ENCODE measurements at regions not wholly inside any gene's neighbourhood (a gene's known extent, or its start where the extent isn't known, plus 50 kb on each side); places are given as distances from the start of the nearest gene placed in this dataset.

- no peak for TF ChIP-seq E4F1 (IDR thresholded peaks at IDR 0.05; ENCODE audit: borderline replicate concordance, partially characterized antibody)
- TF ChIP-seq CTCF (IDR thresholded peaks at IDR 0.05 in 2 of 3, conservative IDR thresholded peaks at IDR 0.05 in 1 of 3; ENCODE audit: control insufficient read depth in 2 of 3, extremely low read depth in 1 of 3, insufficient read depth in 1 of 3, low read depth in 3 of 3, low read length in 3 of 3), result no peak
- no peak for TF ChIP-seq SIN3A (IDR thresholded peaks at IDR 0.05; ENCODE audit: low read depth, low read length)
These were observed 142.9 kb downstream of the SHOX start (continued) for GRCh38 chrX:773292-774025.

- Histone ChIP-seq H3K4me1 (ENCODE audit: control insufficient read depth, insufficient read depth, low read length) (no peaks in the 10 kb centered on the region), H3K27ac (ENCODE audit: control insufficient read depth, insufficient read depth) (no peak overlapping the region), H3K36me3 (ENCODE audit: control insufficient read depth in 2 of 2, insufficient read depth in 2 of 2, low read length in 1 of 2) (no peaks in the 10 kb centered on the region), H3K4me3 (no peak overlapping the region), H3K79me2 (ENCODE audit: control insufficient read depth, insufficient read depth, low read length) (no peaks in the 10 kb centered on the region), H4K20me1 (ENCODE audit: control insufficient read depth, insufficient read depth) (no peaks in the 10 kb centered on the region), H3K27me3 (replicated peaks in 1 of 2; ENCODE audit: control insufficient read depth in 2 of 2, insufficient read depth in 2 of 2, low read length in 1 of 2) (no peaks in the 10 kb centered on the region), H3K9me3 (replicated peaks; ENCODE audit: control insufficient read depth, insufficient read depth, low read length) (no peaks in the 10 kb centered on the region; the same call in 2 of the 3 replicates), H3K4me2 (ENCODE audit: control insufficient read depth, insufficient read depth) (no peak overlapping the region), H3K9ac (ENCODE audit: control insufficient read depth, insufficient read depth, low read length) (no peak overlapping the region), H2AFZ (ENCODE audit: control insufficient read depth, low read depth, low read length) (no peak overlapping the region)
- ChIA-PET SMC1A (ENCODE audit: uncharacterized antibody, unreplicated experiment) (no interaction called here), CTCF (no interaction called here), POLR2A (no interaction called here), RAD21 (ENCODE audit: unreplicated experiment) (no interaction called here)
- DNase-seq (ENCODE audit: low read depth, low spot score) (no peak), FAIRE-seq (no peak), ATAC-seq (no peak)
- no TSS peak for BruUV-seq (replicated peaks)
- TF ChIP-seq TBL1XR1 (IDR thresholded peaks at IDR 0.05; ENCODE audit: low read depth, low read length) (no peak), MYC (IDR thresholded peaks at IDR 0.05; ENCODE audit: insufficient read depth, insufficient read length, insufficient replicate concordance, low read length, severe bottlenecking) (no peak), ESRRA (IDR thresholded peaks at IDR 0.05; ENCODE audit: low read length) (no peak), TAF1 (IDR thresholded peaks at IDR 0.05; ENCODE audit: borderline replicate concordance, low read depth, low read length) (no peak), RELB (IDR thresholded peaks at IDR 0.05; ENCODE audit: low read depth) (no peak), SMC3 (IDR thresholded peaks at IDR 0.05; ENCODE audit: borderline replicate concordance, low read length) (no peak), YBX1 (IDR thresholded peaks at IDR 0.05) (no peak), SKIL (IDR thresholded peaks at IDR 0.05; ENCODE audit: low read depth, poor library complexity, severe bottlenecking) (no peak), POLR2A (IDR thresholded peaks at IDR 0.05; ENCODE audit: low read depth, low read length) (no peak), HDAC6 (IDR thresholded peaks at IDR 0.05; ENCODE audit: unreplicated experiment) (no peak)
- in situ Hi-C loops (cut with MboI), result no loop called here
- intact Hi-C loops (cut with micrococcal nuclease; ENCODE audit: unreplicated experiment), result no loop called here
- 36% methylated on average over 6 of the region's 6 CpGs for WGBS (ENCODE audit: insufficient coverage, insufficient replicate concordance, low lambda C conversion rate, missing lambda C conversion rate)
These were observed 140.9 kb downstream of the SHOX start for GRCh38 chrX:771536-771935.
